Gastroesophageal sphincter (tissue), 3 donors: ENCODE measurements at regions not wholly inside any gene's neighbourhood (a gene's known extent, or its start where the extent isn't known, plus 50 kb on each side); places are given as distances from the start of the nearest gene placed in this dataset.

ENCODE experiments used
- EP300 ChIP-seq: sonication (generic); formaldehyde crosslinking; IDR thresholded peaks from one replicate; pipeline ENCODE4 v1.6.1; 2017; ENCODE audit warnings: antibody characterized with exemption, mild to moderate bottlenecking
- POLR2A ChIP-seq, 2 donors: fragments of 450-650 bp; IDR thresholded peaks; one replicate each; pipeline ENCODE4 v1.6.1; 2017; ENCODE audit warnings: antibody characterized with exemption in 2 of 2, mild to moderate bottlenecking in 2 of 2, moderate library complexity in 1 of 2
- POLR2AphosphoS5 ChIP-seq: sonication (generic); formaldehyde crosslinking; IDR thresholded peaks from one replicate; pipeline ENCODE4 v1.6.1; 2017; ENCODE audit warnings: antibody characterized with exemption
- TF ChIP-seq, protein P1 (sequence below), 4 experiments: fragments of 200-600 bp in 2 of 4; fragments of 450-650 bp in 2 of 4; sonication (generic) in 1 of 4; IDR thresholded peaks; one replicate each; pipeline ENCODE4 v1.5.1; 2017 to 2019; ENCODE audit warnings: antibody characterized with exemption in 4 of 4, mild to moderate bottlenecking in 2 of 4, moderate library complexity in 2 of 4

DNA sequence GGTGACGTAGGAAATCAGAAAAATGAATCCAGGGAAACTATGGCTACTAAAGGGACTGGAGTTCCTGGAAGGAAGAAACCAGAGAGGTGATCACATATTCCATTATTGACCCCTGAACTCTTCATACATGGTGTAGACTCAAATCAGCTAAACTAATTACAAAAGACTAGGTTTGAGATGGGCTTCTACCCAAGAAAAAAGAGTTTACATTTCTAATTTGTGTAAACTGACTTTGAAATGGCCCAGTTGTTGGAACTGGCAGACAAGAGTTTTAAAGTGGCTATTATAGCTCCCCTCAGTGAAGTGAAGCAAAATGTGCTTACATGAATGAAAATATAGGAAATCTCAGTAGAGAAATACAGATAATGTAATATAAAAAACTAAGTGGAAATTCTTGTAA is 1619.4 kb upstream of the SEL1L start:
- TF ChIP-seq, protein P1, sequence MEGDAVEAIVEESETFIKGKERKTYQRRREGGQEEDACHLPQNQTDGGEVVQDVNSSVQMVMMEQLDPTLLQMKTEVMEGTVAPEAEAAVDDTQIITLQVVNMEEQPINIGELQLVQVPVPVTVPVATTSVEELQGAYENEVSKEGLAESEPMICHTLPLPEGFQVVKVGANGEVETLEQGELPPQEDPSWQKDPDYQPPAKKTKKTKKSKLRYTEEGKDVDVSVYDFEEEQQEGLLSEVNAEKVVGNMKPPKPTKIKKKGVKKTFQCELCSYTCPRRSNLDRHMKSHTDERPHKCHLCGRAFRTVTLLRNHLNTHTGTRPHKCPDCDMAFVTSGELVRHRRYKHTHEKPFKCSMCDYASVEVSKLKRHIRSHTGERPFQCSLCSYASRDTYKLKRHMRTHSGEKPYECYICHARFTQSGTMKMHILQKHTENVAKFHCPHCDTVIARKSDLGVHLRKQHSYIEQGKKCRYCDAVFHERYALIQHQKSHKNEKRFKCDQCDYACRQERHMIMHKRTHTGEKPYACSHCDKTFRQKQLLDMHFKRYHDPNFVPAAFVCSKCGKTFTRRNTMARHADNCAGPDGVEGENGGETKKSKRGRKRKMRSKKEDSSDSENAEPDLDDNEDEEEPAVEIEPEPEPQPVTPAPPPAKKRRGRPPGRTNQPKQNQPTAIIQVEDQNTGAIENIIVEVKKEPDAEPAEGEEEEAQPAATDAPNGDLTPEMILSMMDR (IDR thresholded peaks at IDR 0.05), result no peak
- TF ChIP-seq EP300 (no peak), POLR2A (IDR thresholded peaks at IDR 0.05) (no peak), POLR2AphosphoS5 (no peak)
